Upper lobe of left lung (tissue), 4 donors: ENCODE measurements at regions not wholly inside any gene's neighbourhood (a gene's known extent, or its start where the extent isn't known, plus 50 kb on each side); places are given as distances from the start of the nearest gene placed in this dataset.

Experiments used
- CTCF ChIP-seq, 6 experiments: fragments of 450-650 bp in 4 of 6; fragments of 200-600 bp in 2 of 6; sonication (generic) in 2 of 6; IDR thresholded peaks; one replicate each; pipeline ENCODE4 v1.5.1; 2016 to 2019; ENCODE audit warnings: antibody characterized with exemption in 6 of 6
- POLR2A ChIP-seq, 4 donors: fragments of 450-650 bp; IDR thresholded peaks; one replicate each; pipeline ENCODE4 v1.5.1; 2016 to 2017; ENCODE audit warnings: antibody characterized with exemption in 4 of 4, mild to moderate bottlenecking in 2 of 4
- POLR2AphosphoS5 ChIP-seq, 2 donors: sonication (generic); formaldehyde crosslinking; IDR thresholded peaks; one replicate each; pipeline ENCODE4 v1.5.1; 2017; ENCODE audit warnings: antibody characterized with exemption in 2 of 2

GRCh38 chr22:47773635-47774034, 1011.2 kb downstream of the TBC1D22A start:
- TF ChIP-seq CTCF (IDR thresholded peaks at IDR 0.05) (no peak), POLR2AphosphoS5 (IDR thresholded peaks at IDR 0.05) (no peak), POLR2A (IDR thresholded peaks at IDR 0.05) (no peak)
